Astrocyte of the spinal cord (primary cell): ENCODE measurements at regions not wholly inside any gene's neighbourhood (a gene's known extent, or its start where the extent isn't known, plus 50 kb on each side); places are given as distances from the start of the nearest gene placed in this dataset.

Experiments used
- DNase-seq: peaks from one replicate; pipeline ENCODE4 v3.0.0; 2011; ENCODE audit warnings: low read depth, low spot score
- H3K4me3 ChIP-seq: 2 replicates; pipeline ENCODE4 v1.5.1; 2011; ENCODE audit warnings: low read depth, mild to moderate bottlenecking, low read length, moderate library complexity
- CTCF ChIP-seq: IDR thresholded peaks from 2 replicates; pipeline ENCODE4 v1.5.1; 2012; ENCODE audit warnings: low read depth, mild to moderate bottlenecking, low read length, inconsistent platforms
- in situ Hi-C: cut with HindIII; loops from 2 replicates; pipeline ENCODE4 v1.10.0; 2017; ENCODE audit warnings: low sequenced_read_pairs

- no peak for DNase-seq
- no peak overlapping the region for H3K4me3 ChIP-seq
- no peak for TF ChIP-seq CTCF
- in situ Hi-C loops: no loop called here
Measured at GRCh38 chr22:47434336-47435203, 672.1 kb downstream of the TBC1D22A start.

- no peak for DNase-seq
- in situ Hi-C loops: no loop called here
- TF ChIP-seq CTCF: no peak
- H3K4me3 ChIP-seq: no peak overlapping the region
Measured at GRCh38 chr22:47433627-47434026, 671.2 kb downstream of the TBC1D22A start.

- no peak overlapping the region for H3K4me3 ChIP-seq
- DNase-seq: no peak
- in situ Hi-C loops: no loop called here
- TF ChIP-seq CTCF: no peak
Measured at GRCh38 chr22:47432683-47433082, 670.2 kb downstream of the TBC1D22A start.

GRCh38 chr22:47423861-47424820 is 661.7 kb downstream of the TBC1D22A start:
- in situ Hi-C loops: no loop called here
- no peak for DNase-seq
- H3K4me3 ChIP-seq: no peak overlapping the region
- no peak for TF ChIP-seq CTCF

GRCh38 chr22:47423266-47423665 is 660.8 kb downstream of the TBC1D22A start:
- no peak for TF ChIP-seq CTCF
- DNase-seq: no peak
- in situ Hi-C loops: no loop called here
- no peak overlapping the region for H3K4me3 ChIP-seq

- in situ Hi-C loops: no loop called here
- no peak for TF ChIP-seq CTCF
Measured at GRCh38 chr22:47422736-47423135, 660.3 kb downstream of the TBC1D22A start.

More at GRCh38 chr22:47422736-47423135, 660.3 kb downstream of the TBC1D22A start:
- DNase-seq: no peak
- H3K4me3 ChIP-seq: no peak overlapping the region
